Bronchial epithelial cell (primary cell): ENCODE measurements at regions not wholly inside any gene's neighbourhood (a gene's known extent, or its start where the extent isn't known, plus 50 kb on each side); places are given as distances from the start of the nearest gene placed in this dataset.

Experiments
- DNase-seq: peaks from one replicate; pipeline ENCODE4 v3.0.0-alpha.2; 2010; ENCODE audit warnings: low read depth
- FAIRE-seq: peaks from 2 replicates; lab custom pipeline; 2011; peaks lifted over from hg19 to GRCh38; lab: Jason Lieb, UNC
- H3K27me3 ChIP-seq: 2 replicates; pipeline ENCODE4 v1.5.1; 2011; ENCODE audit warnings: low read length; ENCODE audit not compliant: control insufficient read depth, insufficient read depth
- H3K36me3 ChIP-seq: 2 replicates; pipeline ENCODE4 v1.5.1; 2011; ENCODE audit warnings: low read length; ENCODE audit not compliant: control insufficient read depth, insufficient read depth
- H3K4me3 ChIP-seq: 2 replicates; pipeline ENCODE4 v1.5.1; 2011; ENCODE audit warnings: mild to moderate bottlenecking, low read depth, low read length, control low read depth
- CTCF ChIP-seq: IDR thresholded peaks from 2 replicates; pipeline ENCODE4 v1.5.1; 2011; ENCODE audit warnings: mild to moderate bottlenecking, moderate library complexity, low read length, control low read depth, inconsistent platforms; ENCODE audit not compliant: insufficient read depth, severe bottlenecking

- no peaks in the 10 kb centered on the region for H3K36me3 ChIP-seq
- DNase-seq = no peak
- no peaks in the 10 kb centered on the region for H3K27me3 ChIP-seq
- FAIRE-seq = no peak
- H3K4me3 ChIP-seq = no peak overlapping the region
- no peak for TF ChIP-seq CTCF
These were observed 810.1 kb downstream of the PLA2G4A start for GRCh38 chr1:187638733-187639434.

GRCh38 chr1:187641015-187641414 lies 812.3 kb downstream of the PLA2G4A start:
- no peaks in the 10 kb centered on the region for H3K36me3 ChIP-seq
- FAIRE-seq (no peak), DNase-seq (no peak)
- no peaks in the 10 kb centered on the region for H3K27me3 ChIP-seq
- no peak overlapping the region for H3K4me3 ChIP-seq
- TF ChIP-seq CTCF = no peak

GRCh38 chr1:187641463-187641862 lies 812.7 kb downstream of the PLA2G4A start:
- Histone ChIP-seq H3K36me3 (no peaks in the 10 kb centered on the region), H3K27me3 (no peaks in the 10 kb centered on the region), H3K4me3 (no peak overlapping the region)
- TF ChIP-seq CTCF = no peak
- no peak for FAIRE-seq
- DNase-seq = no peak

GRCh38 chr1:187641907-187642306 lies 813.2 kb downstream of the PLA2G4A start:
- Histone ChIP-seq H3K4me3 (no peak overlapping the region), H3K27me3 (no peaks in the 10 kb centered on the region), H3K36me3 (no peaks in the 10 kb centered on the region)
- TF ChIP-seq CTCF = no peak
- no peak for FAIRE-seq
- DNase-seq = no peak

- Histone ChIP-seq H3K4me3 (no peak overlapping the region), H3K27me3 (no peaks in the 10 kb centered on the region), H3K36me3 (no peaks in the 10 kb centered on the region)
- no peak for DNase-seq
- no peak for TF ChIP-seq CTCF
- no peak for FAIRE-seq
These were observed 816.9 kb downstream of the PLA2G4A start for GRCh38 chr1:187645651-187646050.
